ENCODE measurements at regions not wholly inside any gene's neighbourhood (a gene's known extent, or its start where the extent isn't known, plus 50 kb on each side); places are given as distances from the start of the nearest gene placed in this dataset.

- no peaks in the 10 kb centered on the region for H3K27me3 Mint-ChIP-seq (ENCODE audit: low read depth, poor library complexity)
- no peak for DNase-seq
- no peaks in the 10 kb centered on the region for H3K9me3 Mint-ChIP-seq
- no peak overlapping the region for H3K4me3 Mint-ChIP-seq
- peaks cover 24% of the 10 kb centered on the region for H3K4me1 Mint-ChIP-seq
- H3K36me3 Mint-ChIP-seq (ENCODE audit: low read depth) = no peaks in the 10 kb centered on the region
- no peak overlapping the region for H3K27ac Mint-ChIP-seq
- TF ChIP-seq CTCF (IDR thresholded peaks at IDR 0.05) = no peak
Observed at GRCh38 chr3:177439694-177440269, 242.5 kb upstream of the TBL1XR1 start.

GRCh38 chr3:177440456-177441104, 243.3 kb upstream of the TBL1XR1 start:
- Mint-ChIP-seq H3K36me3 (ENCODE audit: low read depth) (no peaks in the 10 kb centered on the region), H3K9me3 (no peaks in the 10 kb centered on the region), H3K27ac (peak overlapping the region; percentile 25), H3K4me1 (peaks cover 29% of the 10 kb centered on the region), H3K4me3 (no peak overlapping the region), H3K27me3 (ENCODE audit: low read depth, poor library complexity) (no peaks in the 10 kb centered on the region)
- TF ChIP-seq CTCF (IDR thresholded peaks at IDR 0.05) = no peak
- no peak for DNase-seq

GRCh38 chr3:177441276-177441812, 244.1 kb upstream of the TBL1XR1 start:
- DNase-seq = no peak
- Mint-ChIP-seq H3K36me3 (ENCODE audit: low read depth) (no peaks in the 10 kb centered on the region), H3K9me3 (no peaks in the 10 kb centered on the region), H3K4me3 (no peak overlapping the region), H3K4me1 (peaks cover 36% of the 10 kb centered on the region), H3K27ac (peak overlapping the region; percentile 86), H3K27me3 (ENCODE audit: low read depth, poor library complexity) (no peaks in the 10 kb centered on the region)
- no peak for TF ChIP-seq CTCF (IDR thresholded peaks at IDR 0.05)

GRCh38 chr3:177441813-177442646, 244.7 kb upstream of the TBL1XR1 start:
- no peaks in the 10 kb centered on the region for H3K27me3 Mint-ChIP-seq (ENCODE audit: low read depth, poor library complexity)
- no peak overlapping the region for H3K4me3 Mint-ChIP-seq
- H3K36me3 Mint-ChIP-seq (ENCODE audit: low read depth) = no peaks in the 10 kb centered on the region
- TF ChIP-seq CTCF (IDR thresholded peaks at IDR 0.05) = no peak
- peak overlapping the region; percentile 86 for H3K27ac Mint-ChIP-seq
- no peaks in the 10 kb centered on the region for H3K9me3 Mint-ChIP-seq
- H3K4me1 Mint-ChIP-seq = peaks cover 42% of the 10 kb centered on the region
- DNase-seq = no peak

GRCh38 chr3:177443469-177443868, 246.2 kb upstream of the TBL1XR1 start:
- Mint-ChIP-seq H3K4me3 (no peak overlapping the region), H3K36me3 (ENCODE audit: low read depth) (no peaks in the 10 kb centered on the region), H3K9me3 (no peaks in the 10 kb centered on the region), H3K27ac (no peak overlapping the region), H3K27me3 (ENCODE audit: low read depth, poor library complexity) (no peaks in the 10 kb centered on the region), H3K4me1 (peaks cover 46% of the 10 kb centered on the region)
- DNase-seq = no peak
- no peak for TF ChIP-seq CTCF (IDR thresholded peaks at IDR 0.05)
